DOHH2 (cell line): ENCODE measurements at regions not wholly inside any gene's neighbourhood (a gene's known extent, or its start where the extent isn't known, plus 50 kb on each side); places are given as distances from the start of the nearest gene placed in this dataset.

ENCODE experiments used
- H3F3A ChIP-seq: fragments of 200-600 bp; sonication (generic), shearing (Covaris generic); 2 replicates; pipeline ENCODE4 v1.6.0; 2016; ENCODE audit warnings: antibody characterized with exemption, mild to moderate bottlenecking; ENCODE audit not compliant: control insufficient read depth, insufficient read depth
- H3K27ac ChIP-seq: fragments of 200-600 bp; sonication (generic); 2 replicates; pipeline ENCODE4 v1.5.1; 2014; ENCODE audit warnings: low read depth, mild to moderate bottlenecking, low read length, moderate library complexity
- H3K27me3 ChIP-seq: fragments of 200-600 bp; sonication (generic); 2 replicates; pipeline ENCODE4 v1.6.1; 2014; ENCODE audit warnings: mild to moderate bottlenecking, low read length, mixed read lengths; ENCODE audit not compliant: control insufficient read depth
- H3K36me3 ChIP-seq: fragments of 200-600 bp; sonication (generic); 2 replicates; pipeline ENCODE4 v1.6.1; 2014; ENCODE audit warnings: mild to moderate bottlenecking, low read length, moderate library complexity, mixed read lengths; ENCODE audit not compliant: control insufficient read depth
- H3K4me1 ChIP-seq: fragments of 200-600 bp; sonication (generic); 2 replicates; pipeline ENCODE4 v1.6.1; 2014; ENCODE audit warnings: mild to moderate bottlenecking, low read length, mixed read lengths; ENCODE audit not compliant: control insufficient read depth
- H3K4me2 ChIP-seq: fragments of 200-600 bp; sonication (generic); 2 replicates; pipeline ENCODE4 v1.6.0; 2014; ENCODE audit warnings: mild to moderate bottlenecking, low read length, moderate library complexity
- H3K4me3 ChIP-seq: fragments of 200-600 bp; sonication (generic); 2 replicates; pipeline ENCODE4 v1.5.1; 2014; ENCODE audit warnings: mild to moderate bottlenecking, low read length, mixed read lengths
- H3K79me2 ChIP-seq: fragments of 200-600 bp; sonication (generic); 2 replicates; pipeline ENCODE4 v1.6.1; 2014; ENCODE audit warnings: mild to moderate bottlenecking, low read length, mixed read lengths; ENCODE audit not compliant: control insufficient read depth
- H3K9me2 ChIP-seq: fragments of 200-600 bp; sonication (generic); replicated peaks from 2 replicates; pipeline ENCODE4 v1.6.1; 2014; ENCODE audit warnings: mild to moderate bottlenecking, low read length, mixed read lengths; ENCODE audit not compliant: control insufficient read depth
- H3K9me3 ChIP-seq: fragments of 200-600 bp; sonication (generic); 2 replicates; pipeline ENCODE4 v1.6.1; 2014; ENCODE audit warnings: antibody characterized with exemption, low read length, mixed read lengths; ENCODE audit not compliant: control insufficient read depth, insufficient read depth
- H4K20me1 ChIP-seq: fragments of 200-600 bp; sonication (generic); 2 replicates; pipeline ENCODE4 v1.6.0; 2014; ENCODE audit warnings: low read depth, mild to moderate bottlenecking, antibody characterized with exemption, low read length, moderate library complexity; ENCODE audit not compliant: control insufficient read depth, insufficient read depth
- CTCF ChIP-seq: fragments of 200-600 bp; sonication (generic); IDR thresholded peaks from one replicate; pipeline ENCODE4 v1.5.1; 2014; ENCODE audit warnings: antibody characterized with exemption, mild to moderate bottlenecking, low read depth, low read length; ENCODE audit not compliant: poor library complexity, severe bottlenecking
- EZH2phosphoT487 ChIP-seq: fragments of 200-600 bp; sonication (generic); IDR thresholded peaks from 2 replicates; pipeline ENCODE4 v1.6.1; 2017; ENCODE audit warnings: borderline replicate concordance, mild to moderate bottlenecking, antibody characterized with exemption, low read length, moderate library complexity, mixed read lengths

- no peaks in the 10 kb centered on the region for H4K20me1 ChIP-seq
- TF ChIP-seq CTCF: no peak
- TF ChIP-seq EZH2phosphoT487: no peak
- no peaks in the 10 kb centered on the region for H3K27me3 ChIP-seq
- no peak overlapping the region for H3K27ac ChIP-seq
- H3K4me2 ChIP-seq: no peak overlapping the region
- H3K36me3 ChIP-seq: no peaks in the 10 kb centered on the region
- H3K79me2 ChIP-seq: no peaks in the 10 kb centered on the region
- no peaks in the 10 kb centered on the region for H3K9me2 ChIP-seq
- H3K4me3 ChIP-seq: no peak overlapping the region
- no peaks in the 10 kb centered on the region for H3K9me3 ChIP-seq
- no peaks in the 10 kb centered on the region for H3K4me1 ChIP-seq
- H3F3A ChIP-seq: no peaks in the 10 kb centered on the region
Observed at GRCh38 chr18:22063672-22064071, 105.7 kb upstream of the GATA6 start.

GRCh38 chr18:22064581-22064980, 104.8 kb upstream of the GATA6 start:
- TF ChIP-seq CTCF (no peak), EZH2phosphoT487 (no peak)
- no peaks in the 10 kb centered on the region for H3K4me1 ChIP-seq
- H3K36me3 ChIP-seq: no peaks in the 10 kb centered on the region
- no peak overlapping the region for H3K27ac ChIP-seq
- no peaks in the 10 kb centered on the region for H3K9me3 ChIP-seq
- H3K27me3 ChIP-seq: no peaks in the 10 kb centered on the region
- no peaks in the 10 kb centered on the region for H3F3A ChIP-seq
- H3K4me2 ChIP-seq: no peak overlapping the region
- H3K4me3 ChIP-seq: no peak overlapping the region
- no peaks in the 10 kb centered on the region for H3K9me2 ChIP-seq
- no peaks in the 10 kb centered on the region for H3K79me2 ChIP-seq
- H4K20me1 ChIP-seq: no peaks in the 10 kb centered on the region

- H3K4me2 ChIP-seq: no peak overlapping the region
- no peaks in the 10 kb centered on the region for H3K4me1 ChIP-seq
- H3K36me3 ChIP-seq: no peaks in the 10 kb centered on the region
- no peak for TF ChIP-seq EZH2phosphoT487
- no peak for TF ChIP-seq CTCF
- no peak overlapping the region for H3K4me3 ChIP-seq
- H3K27me3 ChIP-seq: no peaks in the 10 kb centered on the region
- no peaks in the 10 kb centered on the region for H3K9me2 ChIP-seq
- no peaks in the 10 kb centered on the region for H3K79me2 ChIP-seq
- H3K27ac ChIP-seq: no peak overlapping the region
- H3F3A ChIP-seq: no peaks in the 10 kb centered on the region
- no peaks in the 10 kb centered on the region for H3K9me3 ChIP-seq
- H4K20me1 ChIP-seq: no peaks in the 10 kb centered on the region
Observed at GRCh38 chr18:22065311-22065710, 104.1 kb upstream of the GATA6 start.

GRCh38 chr18:22066083-22066485, 103.3 kb upstream of the GATA6 start:
- Histone ChIP-seq H3K27ac (no peak overlapping the region), H3K9me2 (no peaks in the 10 kb centered on the region), H3K4me1 (no peaks in the 10 kb centered on the region), H4K20me1 (no peaks in the 10 kb centered on the region), H3F3A (no peaks in the 10 kb centered on the region), H3K4me2 (no peak overlapping the region), H3K9me3 (no peaks in the 10 kb centered on the region), H3K27me3 (no peaks in the 10 kb centered on the region), H3K79me2 (no peaks in the 10 kb centered on the region), H3K36me3 (no peaks in the 10 kb centered on the region), H3K4me3 (no peak overlapping the region)
- no peak for TF ChIP-seq CTCF
- TF ChIP-seq EZH2phosphoT487: no peak
